ENCODE measurements at regions not wholly inside any gene's neighbourhood (a gene's known extent, or its start where the extent isn't known, plus 50 kb on each side); places are given as distances from the start of the nearest gene placed in this dataset.

DNA sequence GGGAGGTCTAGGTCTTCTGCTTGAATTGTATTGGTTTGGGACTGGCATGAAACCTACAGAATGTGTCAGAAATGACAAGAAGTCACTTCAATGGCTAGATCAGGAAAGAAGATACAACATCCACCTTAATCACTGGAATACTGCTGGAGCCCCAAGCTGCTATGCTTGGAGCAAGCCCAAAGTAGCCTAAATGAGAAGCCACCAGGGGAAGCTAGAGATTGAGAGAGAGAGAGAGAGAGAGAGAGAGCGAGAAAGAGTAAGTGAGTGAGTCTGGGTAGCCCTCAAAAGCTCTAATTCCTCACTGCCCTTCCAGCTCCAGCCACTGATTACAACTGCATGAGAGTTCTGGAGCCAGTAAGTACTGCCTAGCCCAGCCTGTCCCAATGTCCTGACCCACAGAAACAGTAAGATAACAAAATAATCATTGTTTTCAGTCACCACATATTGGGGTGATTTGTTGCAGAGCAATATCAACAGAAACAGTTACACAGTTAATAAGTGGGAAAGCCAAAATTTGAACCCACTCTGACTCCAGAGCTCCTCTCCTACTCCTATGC is 529.2 kb upstream of the GOLIM4 start:
- no peak for DNase-seq
- Histone ChIP-seq H3K27ac (replicated peaks) (no peak overlapping the region), H3K4me1 (no peaks in the 10 kb centered on the region), H3K36me3 (no peaks in the 10 kb centered on the region), H3K27me3 (ENCODE audit: low read depth) (no peaks in the 10 kb centered on the region), H3K9me3 (replicated peaks) (no peaks in the 10 kb centered on the region), H3K4me3 (no peak overlapping the region)
- TF ChIP-seq, protein P1, sequence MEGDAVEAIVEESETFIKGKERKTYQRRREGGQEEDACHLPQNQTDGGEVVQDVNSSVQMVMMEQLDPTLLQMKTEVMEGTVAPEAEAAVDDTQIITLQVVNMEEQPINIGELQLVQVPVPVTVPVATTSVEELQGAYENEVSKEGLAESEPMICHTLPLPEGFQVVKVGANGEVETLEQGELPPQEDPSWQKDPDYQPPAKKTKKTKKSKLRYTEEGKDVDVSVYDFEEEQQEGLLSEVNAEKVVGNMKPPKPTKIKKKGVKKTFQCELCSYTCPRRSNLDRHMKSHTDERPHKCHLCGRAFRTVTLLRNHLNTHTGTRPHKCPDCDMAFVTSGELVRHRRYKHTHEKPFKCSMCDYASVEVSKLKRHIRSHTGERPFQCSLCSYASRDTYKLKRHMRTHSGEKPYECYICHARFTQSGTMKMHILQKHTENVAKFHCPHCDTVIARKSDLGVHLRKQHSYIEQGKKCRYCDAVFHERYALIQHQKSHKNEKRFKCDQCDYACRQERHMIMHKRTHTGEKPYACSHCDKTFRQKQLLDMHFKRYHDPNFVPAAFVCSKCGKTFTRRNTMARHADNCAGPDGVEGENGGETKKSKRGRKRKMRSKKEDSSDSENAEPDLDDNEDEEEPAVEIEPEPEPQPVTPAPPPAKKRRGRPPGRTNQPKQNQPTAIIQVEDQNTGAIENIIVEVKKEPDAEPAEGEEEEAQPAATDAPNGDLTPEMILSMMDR (IDR thresholded peaks at IDR 0.05; ENCODE audit: borderline replicate concordance) = no peak
- intact Hi-C loops (cut with micrococcal nuclease) = no loop called here

DNA sequence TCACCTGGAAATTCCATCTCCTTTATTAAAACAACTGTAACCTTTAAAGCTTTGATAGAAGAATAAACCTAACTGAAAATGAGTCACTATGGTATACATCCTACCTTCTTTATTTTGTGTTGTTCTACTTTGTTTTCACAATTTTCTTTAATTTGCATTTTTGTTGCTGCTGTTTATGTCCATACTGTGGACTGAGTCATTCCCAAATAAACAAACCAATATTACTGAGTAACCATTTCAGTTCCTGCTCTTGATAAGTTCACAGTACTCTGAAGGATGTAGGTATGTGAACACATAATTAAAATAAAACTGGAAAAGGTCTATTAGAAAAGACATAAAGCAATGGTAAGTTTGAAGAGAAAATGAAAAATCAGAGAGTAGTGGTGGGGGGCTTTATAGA is 528.5 kb upstream of the GOLIM4 start:
- H3K4me1 ChIP-seq = no peaks in the 10 kb centered on the region
- H3K27me3 ChIP-seq (ENCODE audit: low read depth) = no peaks in the 10 kb centered on the region
- H3K27ac ChIP-seq (replicated peaks) = no peak overlapping the region
- intact Hi-C loops (cut with micrococcal nuclease) = no loop called here
- DNase-seq = no peak
- H3K4me3 ChIP-seq = no peak overlapping the region
- no peaks in the 10 kb centered on the region for H3K9me3 ChIP-seq (replicated peaks)
- TF ChIP-seq, protein P1 (IDR thresholded peaks at IDR 0.05; ENCODE audit: borderline replicate concordance) = no peak
- no peaks in the 10 kb centered on the region for H3K36me3 ChIP-seq

DNA sequence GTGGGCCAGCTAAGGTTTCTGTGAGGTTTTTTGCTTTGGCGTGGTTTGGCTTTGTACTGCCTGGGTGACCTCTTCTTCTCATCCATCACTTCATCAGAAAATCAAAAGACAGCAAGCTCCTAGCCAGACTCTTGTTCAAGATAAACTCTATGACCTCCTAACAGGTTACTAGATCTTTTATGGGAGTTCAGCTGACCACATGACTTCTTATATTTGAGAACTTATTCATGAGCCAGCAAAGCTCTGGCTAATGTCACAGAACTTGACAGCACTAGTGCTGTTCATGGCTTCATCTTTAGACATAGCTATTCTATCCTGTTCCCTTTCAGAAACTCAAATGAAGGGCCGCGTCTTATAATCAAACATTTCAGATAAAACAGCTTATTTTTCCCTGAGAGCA is 527.1 kb upstream of the GOLIM4 start:
- intact Hi-C loops (cut with micrococcal nuclease) = no loop called here
- no peaks in the 10 kb centered on the region for H3K27me3 ChIP-seq (ENCODE audit: low read depth)

DNA sequence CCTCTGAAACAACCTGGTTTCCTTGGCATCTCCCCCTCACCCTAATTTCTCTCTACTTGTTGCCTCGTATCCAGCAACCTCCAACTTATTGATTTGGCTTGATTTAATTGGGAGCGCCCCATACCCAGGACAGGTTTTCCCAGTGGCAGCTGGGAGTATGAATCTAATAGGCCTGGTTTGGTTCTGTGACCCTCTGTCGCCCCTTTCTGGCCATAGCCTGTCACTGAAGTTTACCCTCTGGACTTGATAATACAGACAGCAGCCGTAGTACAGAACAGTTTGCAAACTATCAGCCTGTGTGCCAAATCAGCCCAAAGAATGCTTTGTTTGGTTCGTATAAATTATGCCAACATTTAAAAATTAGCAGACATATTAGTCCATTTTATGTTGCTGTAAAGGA is 525.1 kb upstream of the GOLIM4 start:
- TF ChIP-seq, protein P1 (IDR thresholded peaks at IDR 0.05; ENCODE audit: borderline replicate concordance) = peak; percentile 51
- no peak for DNase-seq

More for the DNA sequence above, 527.1 kb upstream of the GOLIM4 start:
- Histone ChIP-seq H3K4me3 (no peak overlapping the region), H3K36me3 (no peaks in the 10 kb centered on the region), H3K4me1 (no peaks in the 10 kb centered on the region), H3K27ac (replicated peaks) (no peak overlapping the region), H3K9me3 (replicated peaks) (no peaks in the 10 kb centered on the region)
- DNase-seq = no peak
- TF ChIP-seq, protein P1 (IDR thresholded peaks at IDR 0.05; ENCODE audit: borderline replicate concordance) = no peak

DNA sequence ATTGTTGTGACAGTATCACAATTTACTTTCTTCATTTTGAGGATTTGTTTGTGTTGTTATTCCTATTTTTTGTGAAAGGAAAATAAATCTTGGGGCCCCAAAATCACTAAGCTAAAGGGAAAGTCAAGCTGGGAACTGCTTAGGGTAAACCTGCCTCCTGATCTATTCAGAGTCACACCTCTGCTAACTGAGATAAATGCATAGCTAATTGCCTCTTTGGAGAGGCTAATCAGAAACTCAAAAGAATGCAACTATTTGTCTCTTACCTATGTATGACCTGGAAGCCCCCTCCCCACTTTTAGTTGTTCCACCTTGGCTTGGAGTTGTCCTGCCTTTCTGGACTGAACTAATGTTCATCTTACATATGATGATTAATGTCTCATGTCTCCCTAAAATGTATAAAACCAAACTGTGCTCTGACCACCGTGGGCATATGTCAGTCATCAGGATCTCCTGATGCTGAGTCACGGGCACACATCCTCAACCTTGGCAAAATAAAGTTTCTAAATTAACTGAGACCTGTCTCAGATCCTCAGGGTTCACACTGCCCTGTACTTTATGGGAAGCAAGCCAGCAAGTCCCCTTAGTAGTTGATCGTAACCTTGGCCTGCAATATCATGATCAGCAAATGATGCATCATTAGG is 523.2 kb upstream of the GOLIM4 start:
- Histone ChIP-seq H3K27me3 (ENCODE audit: low read depth) (no peaks in the 10 kb centered on the region), H3K9me3 (replicated peaks) (no peaks in the 10 kb centered on the region), H3K36me3 (no peaks in the 10 kb centered on the region), H3K4me3 (no peak overlapping the region), H3K27ac (replicated peaks) (no peak overlapping the region), H3K4me1 (no peaks in the 10 kb centered on the region)
- intact Hi-C loops (cut with micrococcal nuclease) = no loop called here
- TF ChIP-seq, protein P1 (IDR thresholded peaks at IDR 0.05; ENCODE audit: borderline replicate concordance) = no peak
- no peak for DNase-seq

More for the DNA sequence above, 525.1 kb upstream of the GOLIM4 start:
- Histone ChIP-seq H3K4me1 (no peaks in the 10 kb centered on the region), H3K27ac (replicated peaks) (no peak overlapping the region), H3K4me3 (no peak overlapping the region), H3K36me3 (no peaks in the 10 kb centered on the region), H3K9me3 (replicated peaks) (no peaks in the 10 kb centered on the region), H3K27me3 (ENCODE audit: low read depth) (no peaks in the 10 kb centered on the region)
- intact Hi-C loops (cut with micrococcal nuclease) = no loop called here
